Non-pigmented ciliary epithelial cell (primary cell): ENCODE measurements at regions not wholly inside any gene's neighbourhood (a gene's known extent, or its start where the extent isn't known, plus 50 kb on each side); places are given as distances from the start of the nearest gene placed in this dataset.
"Not testable (repeated sequence)": the region's sequence is repeated elsewhere in the genome, so short reads cannot be mapped to it uniquely, and the experiment has no call there.

ENCODE experiments used
- DNase-seq: peaks from one replicate; pipeline ENCODE4 v3.0.0-alpha.2; 2010; ENCODE audit warnings: low read depth

- DNase-seq = no peak
These were observed 162.5 kb downstream of the SOX3 start for GRCh38 chrX:140342410-140342809.

GRCh38 chrX:140337263-140337662, 167.6 kb downstream of the SOX3 start:
- no peak for DNase-seq

- no peak for DNase-seq
These were observed 186.6 kb downstream of the SOX3 start for GRCh38 chrX:140318296-140318695.

GRCh38 chrX:140317462-140317861, 187.4 kb downstream of the SOX3 start:
- DNase-seq = no peak

- peak; percentile 11 for DNase-seq
These were observed 205.7 kb downstream of the SOX3 start for GRCh38 chrX:140298960-140299825.

GRCh38 chrX:140297273-140297672, 207.6 kb downstream of the SOX3 start:
- DNase-seq = no peak

GRCh38 chrX:140292961-140293360, 211.9 kb downstream of the SOX3 start:
- no peak for DNase-seq

GRCh38 chrX:140292188-140292587, 212.7 kb downstream of the SOX3 start:
- no peak for DNase-seq

- DNase-seq = peak; percentile 63
These were observed 229.9 kb downstream of the SOX3 start for GRCh38 chrX:140274811-140275525.

- DNase-seq = no peak
These were observed 230.9 kb downstream of the SOX3 start for GRCh38 chrX:140273921-140274320.

- no peak for DNase-seq
These were observed 254.5 kb downstream of the SOX3 start for GRCh38 chrX:140250391-140250790.

GRCh38 chrX:140249088-140249487, 255.8 kb downstream of the SOX3 start:
- no peak for DNase-seq

- DNase-seq = peak; percentile 1
These were observed 263.9 kb upstream of the CXorf66 start for GRCh38 chrX:140229191-140229590.

GRCh38 chrX:140226037-140226436, 260.7 kb upstream of the CXorf66 start:
- peak; percentile 1 for DNase-seq

- DNase-seq = not testable (repeated sequence)
These were observed 250.6 kb upstream of the CXorf66 start for GRCh38 chrX:140215894-140216293.

GRCh38 chrX:140214518-140214917, 249.2 kb upstream of the CXorf66 start:
- not testable (repeated sequence) for DNase-seq

- no peak for DNase-seq
These were observed 241.3 kb upstream of the CXorf66 start for GRCh38 chrX:140206657-140207056.

GRCh38 chrX:140190441-140191108, 225.3 kb upstream of the CXorf66 start:
- no peak for DNase-seq

GRCh38 chrX:140180585-140180984, 215.3 kb upstream of the CXorf66 start:
- DNase-seq = peak; percentile 47

- DNase-seq = no peak
These were observed 212.5 kb upstream of the CXorf66 start for GRCh38 chrX:140177821-140178220.

GRCh38 chrX:140172401-140172800, 207.1 kb upstream of the CXorf66 start:
- no peak for DNase-seq

GRCh38 chrX:140167551-140167950, 202.2 kb upstream of the CXorf66 start:
- no peak for DNase-seq

- DNase-seq = no peak
These were observed 200.5 kb upstream of the CXorf66 start for GRCh38 chrX:140165849-140166248.
